KBM-7 (cell line): ENCODE measurements at regions not wholly inside any gene's neighbourhood (a gene's known extent, or its start where the extent isn't known, plus 50 kb on each side); places are given as distances from the start of the nearest gene placed in this dataset.

ENCODE experiments used
- DNase-seq: peaks from one replicate; pipeline ENCODE4 v3.0.0-alpha.2; 2015
- in situ Hi-C: fragments of 300-500 bp; cut with MboI; formaldehyde crosslinking; loops from 2 replicates; pipeline ENCODE4 v1.14.3; 2020; ENCODE audit warnings: low sequenced_read_pairs, low pct_unique_long_range_greater_than_20kb, mixed read lengths

DNA sequence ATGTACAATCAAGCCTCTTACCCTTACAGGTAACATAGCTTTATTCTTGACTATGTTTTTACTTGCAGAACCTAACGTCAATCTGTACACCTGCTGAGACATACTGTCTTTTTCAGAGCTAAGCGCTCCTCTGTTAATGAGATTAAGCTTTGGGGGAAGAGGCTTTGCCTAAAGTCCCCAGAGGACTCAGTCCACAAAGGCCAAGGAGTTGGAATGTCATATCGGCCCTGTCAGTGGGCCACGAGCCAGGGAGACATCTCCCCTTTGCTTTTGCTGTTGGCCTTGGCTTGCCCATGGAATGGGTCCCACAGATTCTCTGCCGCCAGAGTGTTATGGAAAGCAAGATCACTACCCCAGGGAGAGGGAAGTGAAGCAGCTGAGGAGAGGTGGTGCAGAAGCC is 64.1 kb upstream of the SOX4 start:
- in situ Hi-C loops: no loop called here
- no peak for DNase-seq

DNA sequence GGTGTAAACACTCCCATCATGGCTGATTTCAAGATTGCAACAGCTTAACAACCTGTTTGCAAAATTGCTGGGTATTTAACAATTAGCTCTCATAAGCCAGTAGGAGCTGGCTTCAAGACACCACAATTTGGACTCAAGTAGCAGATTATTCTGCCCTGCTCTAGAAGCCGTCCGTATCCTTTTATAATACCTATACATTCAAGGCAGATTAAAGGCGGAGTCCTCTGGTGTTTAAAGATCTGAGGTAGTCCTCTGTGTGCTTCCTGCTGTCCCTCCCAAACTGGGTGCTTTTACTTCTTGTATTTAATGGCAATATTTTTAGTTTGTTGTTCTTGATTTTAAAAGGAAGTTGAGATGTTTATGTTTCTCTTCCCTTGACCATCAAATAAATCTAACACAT is 62.2 kb upstream of the SOX4 start:
- in situ Hi-C loops: no loop called here

DNA sequence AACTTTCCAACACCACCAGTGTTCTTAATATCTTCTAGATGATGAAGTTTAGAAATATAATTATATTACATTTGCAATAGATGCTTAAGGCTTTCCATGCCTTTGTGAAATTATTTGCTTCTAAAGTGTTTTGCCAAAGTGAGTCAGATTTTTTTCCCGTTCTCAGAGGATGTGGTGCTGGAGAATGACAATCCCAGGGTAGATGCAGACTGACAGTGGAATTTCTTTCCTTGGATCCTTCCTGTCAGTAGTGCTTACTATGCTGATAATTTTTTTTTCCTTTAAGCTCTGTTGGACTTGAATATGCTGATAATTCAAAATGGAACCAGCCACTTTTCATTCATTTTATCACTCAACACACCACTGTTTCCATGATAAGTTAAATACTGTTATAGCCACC is 59.9 kb upstream of the SOX4 start:
- in situ Hi-C loops: no loop called here
- no peak for DNase-seq

More for the DNA sequence above, 62.2 kb upstream of the SOX4 start:
- no peak for DNase-seq

DNA sequence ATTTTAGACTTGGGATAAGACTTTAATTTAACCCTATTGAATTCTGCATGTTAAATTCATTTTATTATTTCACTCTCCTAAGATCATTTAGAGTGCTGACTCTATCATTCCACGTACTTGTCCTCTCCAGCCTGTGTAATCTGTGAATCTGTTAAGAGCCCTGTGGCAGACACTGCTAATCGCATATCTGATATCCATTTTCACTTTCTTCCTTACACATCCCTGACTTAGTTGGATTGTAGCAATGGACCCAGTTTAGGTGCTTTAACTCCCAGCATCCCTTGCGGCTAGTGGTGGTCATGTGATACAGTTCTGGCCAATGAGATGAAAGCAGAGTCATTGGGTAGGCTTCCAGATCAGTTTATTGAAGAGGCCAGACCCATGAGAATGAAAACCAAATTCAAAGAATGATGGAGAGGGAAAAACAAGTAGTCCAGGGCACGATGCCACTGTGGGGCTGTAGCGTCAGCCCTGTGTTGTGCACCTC is 57.2 kb upstream of the SOX4 start:
- no peak for DNase-seq
- in situ Hi-C loops: no loop called here

DNA sequence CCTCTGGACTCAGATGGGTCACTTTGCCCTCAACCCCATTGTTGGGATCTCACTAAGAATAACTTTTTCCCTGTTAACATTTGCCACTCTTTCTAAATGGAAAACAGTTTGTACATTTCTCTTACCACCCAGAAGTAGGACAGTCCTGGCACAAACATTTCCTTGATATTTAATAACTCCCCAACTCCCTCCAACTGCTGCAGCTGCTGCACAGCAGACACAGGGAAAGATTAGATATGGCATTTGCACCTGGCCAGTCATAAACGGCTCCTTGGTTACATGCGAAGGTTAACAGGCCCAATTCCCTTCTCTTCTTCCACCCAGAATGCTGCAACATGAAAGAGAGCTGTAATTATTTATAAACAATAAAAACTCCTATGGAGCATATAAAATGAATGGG is 55.9 kb upstream of the SOX4 start:
- DNase-seq: no peak
- in situ Hi-C loops: no loop called here

DNA sequence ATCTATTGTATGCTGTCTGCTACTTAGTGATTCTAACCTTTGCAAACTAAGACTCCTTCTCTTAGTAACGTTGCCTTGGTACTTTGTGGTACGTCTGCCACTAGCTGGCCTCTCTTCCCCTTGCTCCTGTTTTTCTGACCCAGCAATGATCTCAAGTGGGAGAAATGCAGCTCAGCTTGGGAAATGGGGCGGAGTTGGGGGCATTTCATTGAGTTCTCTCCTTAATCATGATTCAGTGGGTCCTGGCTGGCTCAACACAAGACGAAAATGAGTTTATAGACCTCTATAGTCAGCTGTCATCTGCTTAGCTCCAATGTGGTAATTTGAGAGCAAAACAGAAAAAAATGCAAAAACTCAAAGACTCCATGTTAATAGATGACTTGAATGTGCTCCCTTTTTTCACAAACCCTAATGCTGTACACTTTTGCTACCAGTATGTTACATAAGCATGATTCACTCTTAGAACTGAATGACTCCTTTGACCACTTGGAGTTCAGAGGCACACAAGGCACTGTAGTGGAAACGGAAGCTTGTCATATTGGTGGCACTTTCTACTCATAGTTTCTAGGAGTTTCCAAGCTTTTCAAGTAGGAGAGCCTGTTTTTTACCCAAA is 55.3 kb upstream of the SOX4 start:
- no peak for DNase-seq
- in situ Hi-C loops: no loop called here

DNA sequence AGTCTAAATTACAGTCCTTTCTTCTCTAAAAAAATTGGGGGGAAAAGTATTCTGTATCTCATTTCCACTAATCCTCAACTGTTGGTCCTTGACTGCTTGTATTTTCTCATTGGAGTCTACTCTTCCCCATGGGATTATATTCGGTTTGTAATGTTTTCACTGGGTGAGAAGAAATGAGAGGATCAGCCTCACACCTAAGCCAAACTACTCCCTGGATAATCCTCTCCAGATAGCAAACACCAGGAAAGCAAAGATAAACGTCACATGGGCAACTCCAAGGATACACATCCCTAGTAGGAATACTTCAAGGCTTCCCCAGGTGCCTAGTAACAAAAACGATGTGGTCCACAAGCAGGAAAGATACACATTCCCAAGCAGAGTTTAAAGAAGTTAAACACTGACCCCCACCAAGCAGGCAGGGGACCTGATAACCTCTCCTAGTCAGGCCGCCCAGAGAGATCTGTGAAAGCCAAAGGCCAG is 53.9 kb upstream of the SOX4 start:
- DNase-seq: no peak
- in situ Hi-C loops: no loop called here
